HepG2 (cell line): ENCODE measurements at regions not wholly inside any gene's neighbourhood (a gene's known extent, or its start where the extent isn't known, plus 50 kb on each side); places are given as distances from the start of the nearest gene placed in this dataset.

Experiments
- ATAC-seq: fragments of 200-7000 bp; cut with Tn5 transposase; 3 replicates; pipeline ENCODE4 v1.9.1; 2020; ENCODE audit warnings: mild to moderate bottlenecking, moderate library complexity
- BruUV-seq: library from RNA; stranded (reverse); fragments of 400-500 nt; replicated peaks from 2 replicates; lab custom pipeline; 2021; lab: Mats Ljungman, UMichigan
- CTCF ChIA-PET: fragments of 300-600 bp; formaldehyde crosslinking; extraction: SDS; loops from one replicate; lab custom pipeline; 2021; ENCODE audit warnings: low total read pairs, inconsistent platforms, low intra/inter-chr PET ratio; lab: Yijun Ruan, JAX
- POLR2A ChIA-PET: fragments of 350-600 bp; sonication (Branson Sonifier 250); formaldehyde crosslinking; loops from one replicate; lab custom pipeline; 2020; ENCODE audit warnings: antibody characterized with exemption, inconsistent platforms; lab: Yijun Ruan, JAX
- DNase-seq: peaks from one replicate; pipeline ENCODE4 v3.0.0-alpha.2; 2015; ENCODE audit warnings: low spot score
- FAIRE-seq: peaks from 3 replicates; lab custom pipeline; 2011; peaks lifted over from hg19 to GRCh38; lab: Jason Lieb, UNC
- H2AFZ ChIP-seq: one replicate; pipeline ENCODE4 v1.6.1; 2011; ENCODE audit warnings: low read length, inconsistent platforms
- H3K27ac ChIP-seq: fragments of 300-600 bp; 3 replicates; pipeline ENCODE4 v1.8.0; 2011; ENCODE audit warnings: mixed run types, mild to moderate bottlenecking, mixed read lengths, low read length, inconsistent platforms; ENCODE audit not compliant: insufficient read depth; ENCODE audit errors: extremely low read length
- H3K27me3 ChIP-seq, 2 experiments: fragments of 200-600 bp in 1 of 2; 2 replicates in 1 of 2; 3 replicates in 1 of 2; pipeline versions ENCODE4 v1.6.0 to v1.8.0; 2011; ENCODE audit warnings: low read length in 2 of 2, mild to moderate bottlenecking in 2 of 2, moderate library complexity in 2 of 2, inconsistent platforms in 1 of 2; ENCODE audit not compliant: insufficient read depth in 2 of 2, control insufficient read depth in 1 of 2
- H3K36me3 ChIP-seq, 2 experiments: fragments of 200-600 bp in 1 of 2; replicated peaks in 1 of 2; 2 replicates in 1 of 2; 3 replicates in 1 of 2; pipeline versions ENCODE4 v1.5.1 to v1.8.0; 2011; ENCODE audit warnings: low read length in 2 of 2, inconsistent platforms in 1 of 2; ENCODE audit not compliant: insufficient read depth in 2 of 2, control insufficient read depth in 1 of 2
- H3K4me1 ChIP-seq: 2 replicates; pipeline ENCODE4 v1.5.1; 2012; ENCODE audit warnings: low read length, inconsistent platforms; ENCODE audit not compliant: insufficient read depth
- H3K4me2 ChIP-seq: 2 replicates; pipeline ENCODE4 v1.6.0; 2011; ENCODE audit warnings: low read depth, low read length, inconsistent platforms
- H3K4me3 ChIP-seq, 3 experiments: fragments of 200-600 bp in 1 of 3; sonication (generic), shearing (Covaris generic) in 1 of 3; replicated peaks in 1 of 3; 2 replicates each; pipeline ENCODE4 v1.5.1; 2011 to 2016; ENCODE audit warnings: low read length in 3 of 3, inconsistent platforms in 2 of 3, low read depth in 2 of 3, mild to moderate bottlenecking in 2 of 3, control low read depth in 1 of 3, mixed read lengths in 1 of 3; ENCODE audit not compliant: insufficient read depth in 1 of 3
- H3K79me2 ChIP-seq: one replicate; pipeline ENCODE4 v1.6.1; 2011; ENCODE audit warnings: low read length, inconsistent platforms; ENCODE audit not compliant: insufficient read depth
- H3K9ac ChIP-seq: 2 replicates; pipeline ENCODE4 v1.6.0; 2011; ENCODE audit warnings: mild to moderate bottlenecking, low read depth, low read length, inconsistent platforms; ENCODE audit not compliant: insufficient read depth
- H3K9me3 ChIP-seq: 2 replicates; pipeline ENCODE4 v1.5.1; 2012; ENCODE audit warnings: mild to moderate bottlenecking, low read length
- H4K20me1 ChIP-seq: 2 replicates; pipeline ENCODE4 v1.6.0; 2011; ENCODE audit warnings: inconsistent platforms, mild to moderate bottlenecking, low read length, moderate library complexity; ENCODE audit not compliant: insufficient read depth
- AGO2 ChIP-seq: fragments of 200-400 bp; formaldehyde crosslinking; optimal IDR thresholded peaks from 2 replicates; pipeline ENCODE3; 2017; ENCODE audit warnings: mild to moderate bottlenecking, low read depth, low read length, moderate library complexity
- ATF3 ChIP-seq: sonication (generic); formaldehyde crosslinking; IDR thresholded peaks from 2 replicates; pipeline ENCODE4 v1.4.0; 2020; ENCODE audit warnings: missing genetic modification reagents
- CREB1 ChIP-seq, 2 experiments: fragments of 450-650 bp in 1 of 2; IDR thresholded peaks; 2 replicates each; pipeline ENCODE4 v1.6.1; 2016 to 2017; ENCODE audit warnings: control low read depth in 1 of 2, mild to moderate bottlenecking in 1 of 2, missing compliant biosample characterization in 1 of 2, missing genetic modification characterization in 1 of 2
- ELF4 ChIP-seq: sonication (generic); formaldehyde crosslinking; IDR thresholded peaks from 2 replicates; pipeline ENCODE4 v1.5.0; 2020; ENCODE audit warnings: missing genetic modification reagents, mild to moderate bottlenecking, moderate library complexity, borderline replicate concordance
- EZH2 ChIP-seq: conservative IDR thresholded peaks from 2 replicates; pipeline ENCODE4 v1.6.1; 2012; ENCODE audit warnings: mild to moderate bottlenecking, low read depth, low read length, moderate library complexity
- HCFC1 ChIP-seq: fragments of 150-350 bp; IDR thresholded peaks from 2 replicates; pipeline ENCODE4 v1.6.1; 2014; ENCODE audit warnings: low read depth, low read length
- HDAC2 ChIP-seq: sonication (generic); formaldehyde crosslinking; IDR thresholded peaks from 2 replicates; pipeline ENCODE4 v1.4.0; 2020; ENCODE audit warnings: missing genetic modification reagents
- MEIS1 ChIP-seq: sonication (generic); formaldehyde crosslinking; IDR thresholded peaks from 2 replicates; pipeline ENCODE4 v1.9.0; 2021; ENCODE audit warnings: mild to moderate bottlenecking, missing genetic modification reagents, moderate library complexity, borderline replicate concordance
- NR1H2 ChIP-seq: sonication (generic); formaldehyde crosslinking; IDR thresholded peaks from 2 replicates; pipeline ENCODE4 v1.8.1; 2022; ENCODE audit warnings: low read depth, missing genetic modification reagents, borderline replicate concordance
- NR2F1 ChIP-seq, 2 experiments: fragments of 450-650 bp in 1 of 2; formaldehyde crosslinking in 1 of 2; IDR thresholded peaks; 2 replicates each; pipeline versions ENCODE4 v1.5.0 to v1.6.1; 2016 to 2020; ENCODE audit warnings: mild to moderate bottlenecking in 1 of 2, missing compliant biosample characterization in 1 of 2, missing genetic modification reagents in 1 of 2, moderate library complexity in 1 of 2
- PAWR ChIP-seq: sonication (generic); formaldehyde crosslinking; IDR thresholded peaks from 2 replicates; pipeline ENCODE4 v1.4.0; 2020; ENCODE audit warnings: missing genetic modification reagents, mild to moderate bottlenecking, borderline replicate concordance
- SNAI1 ChIP-seq: sonication (generic); formaldehyde crosslinking; IDR thresholded peaks from 2 replicates; pipeline ENCODE4 v1.5.0; 2020; ENCODE audit warnings: mild to moderate bottlenecking, missing genetic modification reagents, borderline replicate concordance
- SRF ChIP-seq: IDR thresholded peaks from 2 replicates; pipeline ENCODE4 v1.6.1; 2011; ENCODE audit warnings: mild to moderate bottlenecking, low read depth, low read length, moderate library complexity
- ZBTB26 ChIP-seq: IDR thresholded peaks from 2 replicates; pipeline ENCODE4 v1.6.1; 2016; ENCODE audit warnings: missing compliant biosample characterization, missing genetic modification reagents, borderline replicate concordance
- ZNF296 ChIP-seq: sonication (generic); formaldehyde crosslinking; conservative IDR thresholded peaks from 2 replicates; pipeline ENCODE4 v1.5.0; 2020; ENCODE audit warnings: mild to moderate bottlenecking, missing genetic modification reagents
- ZNF570 ChIP-seq: sonication (generic); formaldehyde crosslinking; IDR thresholded peaks from 2 replicates; pipeline ENCODE4 v1.4.0; 2020; ENCODE audit warnings: mild to moderate bottlenecking, missing genetic modification reagents, borderline replicate concordance
- ZNF615 ChIP-seq: sonication (generic); formaldehyde crosslinking; IDR thresholded peaks from 2 replicates; pipeline ENCODE4 v1.5.0; 2020; ENCODE audit warnings: mild to moderate bottlenecking, missing genetic modification reagents, borderline replicate concordance
- ZNF691 ChIP-seq: sonication (generic); formaldehyde crosslinking; IDR thresholded peaks from 2 replicates; pipeline ENCODE4 v1.4.0; 2020; ENCODE audit warnings: missing genetic modification reagents, low read depth, mild to moderate bottlenecking, borderline replicate concordance
- ZNF749 ChIP-seq: sonication (generic); formaldehyde crosslinking; IDR thresholded peaks from 2 replicates; pipeline ENCODE4 v1.8.0; 2022; ENCODE audit warnings: mild to moderate bottlenecking, missing genetic modification reagents, moderate library complexity, borderline replicate concordance
- ZNF772 ChIP-seq: sonication (generic); formaldehyde crosslinking; IDR thresholded peaks from 2 replicates; pipeline ENCODE4 v1.5.0; 2020; ENCODE audit warnings: mild to moderate bottlenecking, missing genetic modification reagents
- WGBS: methylation state at CpG from one replicate; pipeline ENCODE4 v1.1.6; 2017; ENCODE audit warnings: low lambda C conversion rate; 5-methylcytosine and 5-hydroxymethylcytosine counted together
- in situ Hi-C: cut with HindIII; loops from 2 replicates; pipeline ENCODE4 v1.10.0; 2017; ENCODE audit warnings: low pct_unique_long_range_greater_than_20kb; ENCODE audit not compliant: extremely low pct_ligation_motif_present
- intact Hi-C: fragments of 100-400 bp; cut with micrococcal nuclease; formaldehyde crosslinking; loops from one replicate; pipeline ENCODE4 v1.10.0; 2022; ENCODE audit not compliant: unreplicated experiment

- no peak for FAIRE-seq
Observed at GRCh38 chr13:31530922-31531321, 208.4 kb upstream of the RXFP2 start.

More at GRCh38 chr13:31530922-31531321, 208.4 kb upstream of the RXFP2 start:
- H3K79me2 ChIP-seq, result no peaks in the 10 kb centered on the region
- no peak overlapping the region for H3K4me2 ChIP-seq
- no peaks in the 10 kb centered on the region for H4K20me1 ChIP-seq
- POLR2A ChIA-PET, result no interaction called here
- intact Hi-C loops (no loop called here), in situ Hi-C loops (no loop called here)
- CTCF ChIA-PET, result no interaction called here
- H3K9ac ChIP-seq, result no peak overlapping the region
- H3K27ac ChIP-seq, result no peak overlapping the region
- H3K4me1 ChIP-seq, result no peaks in the 10 kb centered on the region
- no peaks in the 10 kb centered on the region for H3K9me3 ChIP-seq
- no peaks in the 10 kb centered on the region for H3K27me3 ChIP-seq
- no TSS peak for BruUV-seq
- H2AFZ ChIP-seq, result no peak overlapping the region
- ATAC-seq (no peak), DNase-seq (no peak)
- no peaks in the 10 kb centered on the region for H3K36me3 ChIP-seq
- H3K4me3 ChIP-seq, result no peak overlapping the region
- TF ChIP-seq ELF4 (CRISPR knock-in tag) (no peak), PAWR (CRISPR knock-in tag) (no peak), ZNF772 (no peak), SRF (no peak), NR2F1 (CRISPR knock-in tag; IDR thresholded peaks at IDR 0.05) (no peak), ZNF749 (CRISPR knock-in tag) (no peak), ZNF691 (CRISPR knock-in tag) (no peak), HCFC1 (no peak), CREB1 (IDR thresholded peaks at IDR 0.05) (no peak), CREB1 (CRISPR knock-in tag; IDR thresholded peaks at IDR 0.05) (no peak), ZNF570 (CRISPR knock-in tag) (no peak), ZBTB26 (CRISPR knock-in tag) (no peak), ATF3 (CRISPR knock-in tag) (no peak), ZNF615 (no peak), NR1H2 (CRISPR knock-in tag) (no peak), MEIS1 (CRISPR knock-in tag) (no peak), ZNF296 (CRISPR knock-in tag) (no peak), EZH2 (no peak), HDAC2 (CRISPR knock-in tag) (no peak), SNAI1 (CRISPR knock-in tag) (no peak), AGO2 (no peak)
- 6% methylated on average over 4 of the region's 4 CpGs for WGBS
